CD4-positive, alpha-beta T cell (primary cell): ENCODE measurements at regions not wholly inside any gene's neighbourhood (a gene's known extent, or its start where the extent isn't known, plus 50 kb on each side); places are given as distances from the start of the nearest gene placed in this dataset.

ENCODE experiments used
- ATAC-seq: fragments of 200-7000 bp; cut with Tn5 transposase; one replicate; pipeline ENCODE4 v1.10.0; 2022; ENCODE audit warnings: mild to moderate bottlenecking; ENCODE audit not compliant: poor library complexity
- CTCF ChIA-PET: fragments of 350-600 bp; sonication (Branson Sonifier 250); formaldehyde crosslinking; loops from one replicate; lab custom pipeline; 2021; ENCODE audit warnings: antibody characterized with exemption, inconsistent platforms; lab: Charles Lee
- POLR2A ChIA-PET: fragments of 350-600 bp; sonication (Branson Sonifier 250); formaldehyde crosslinking; loops from one replicate; lab custom pipeline; 2021; ENCODE audit warnings: antibody characterized with exemption, inconsistent platforms; lab: Charles Lee
- DNase-seq, 14 experiments: peaks; one replicate each; pipeline ENCODE4 v3.0.0-alpha.2; 2013 to 2020; ENCODE audit warnings: mixed read lengths in 2 of 14
- H3K27ac ChIP-seq, 2 donors: one replicate each; pipeline versions ENCODE4 v1.5.1 to v1.7.0; 2013; ENCODE audit warnings: low read length in 2 of 2, low read depth in 1 of 2, mild to moderate bottlenecking in 1 of 2
- H3K27me3 ChIP-seq, 2 experiments: 1 replicate in 1 of 2; 2 replicates in 1 of 2; pipeline versions ENCODE4 v1.6.1 to v1.7.0; 2013; ENCODE audit warnings: low read length in 2 of 2, control low read depth in 1 of 2, mild to moderate bottlenecking in 1 of 2, moderate library complexity in 1 of 2; ENCODE audit not compliant: insufficient read depth in 2 of 2, control insufficient read depth in 1 of 2
- H3K36me3 ChIP-seq: one replicate; pipeline ENCODE4 v1.6.1; 2013; ENCODE audit warnings: low read length, control low read depth; ENCODE audit not compliant: insufficient read depth
- H3K4me1 ChIP-seq: one replicate; pipeline ENCODE4 v1.6.1; 2013; ENCODE audit warnings: low read length, control low read depth; ENCODE audit not compliant: insufficient read depth
- H3K4me3 ChIP-seq: one replicate; pipeline ENCODE4 v1.5.1; 2013; ENCODE audit warnings: mild to moderate bottlenecking, low read length, moderate library complexity
- H3K9me3 ChIP-seq, 2 experiments: 1 replicate in 1 of 2; 2 replicates in 1 of 2; pipeline versions ENCODE4 v1.6.1 to v1.7.0; 2013; ENCODE audit warnings: low read length in 2 of 2, mild to moderate bottlenecking in 2 of 2, control low read depth in 1 of 2, moderate library complexity in 1 of 2; ENCODE audit not compliant: control insufficient read depth in 1 of 2, insufficient read depth in 1 of 2
- H3K27ac Mint-ChIP-seq: one replicate; pipeline ENCODE4 v1.8.0; 2020; ENCODE audit warnings: mixed read lengths
- H3K27me3 Mint-ChIP-seq: one replicate; pipeline ENCODE4 v1.8.0; 2021; ENCODE audit warnings: mixed read lengths
- H3K36me3 Mint-ChIP-seq: one replicate; pipeline ENCODE4 v1.8.0; 2021; ENCODE audit warnings: low read depth, mixed read lengths
- H3K4me1 Mint-ChIP-seq: one replicate; pipeline ENCODE4 v1.8.0; 2021; ENCODE audit warnings: low read depth, mixed read lengths
- H3K4me3 Mint-ChIP-seq: one replicate; pipeline ENCODE4 v1.8.0; 2020; ENCODE audit warnings: mild to moderate bottlenecking, mixed read lengths
- H3K9me3 Mint-ChIP-seq: one replicate; pipeline ENCODE4 v1.8.0; 2020; ENCODE audit warnings: mixed read lengths
- intact Hi-C, 2 experiments: fragments of 100-400 bp; cut with DNase I in 1 of 2; cut with micrococcal nuclease in 1 of 2; formaldehyde crosslinking; loops; one replicate each; pipeline versions ENCODE4 v1.15.1 to v1.9.0; 2023 to 2025; cut with DNase I, micrococcal nuclease
- TF ChIP-seq, protein P1 (sequence below): fragments of 200-600 bp; IDR thresholded peaks from one replicate; pipeline ENCODE4 v1.8.0; 2022; ENCODE audit warnings: antibody characterized with exemption, mild to moderate bottlenecking

GRCh38 chr9:90991953-90992352, 190.3 kb downstream of the SYK start:
- H3K4me1 ChIP-seq, result no peaks in the 10 kb centered on the region
- Mint-ChIP-seq H3K9me3 (no peaks in the 10 kb centered on the region), H3K4me3 (no peak overlapping the region), H3K27ac (no peak overlapping the region), H3K4me1 (no peaks in the 10 kb centered on the region), H3K36me3 (no peaks in the 10 kb centered on the region), H3K27me3 (no peaks in the 10 kb centered on the region)
- H3K9me3 ChIP-seq, result no peaks in the 10 kb centered on the region
- ATAC-seq (no peak), DNase-seq (no peak)
- CTCF ChIA-PET, result no interaction called here
- TF ChIP-seq, protein P1, sequence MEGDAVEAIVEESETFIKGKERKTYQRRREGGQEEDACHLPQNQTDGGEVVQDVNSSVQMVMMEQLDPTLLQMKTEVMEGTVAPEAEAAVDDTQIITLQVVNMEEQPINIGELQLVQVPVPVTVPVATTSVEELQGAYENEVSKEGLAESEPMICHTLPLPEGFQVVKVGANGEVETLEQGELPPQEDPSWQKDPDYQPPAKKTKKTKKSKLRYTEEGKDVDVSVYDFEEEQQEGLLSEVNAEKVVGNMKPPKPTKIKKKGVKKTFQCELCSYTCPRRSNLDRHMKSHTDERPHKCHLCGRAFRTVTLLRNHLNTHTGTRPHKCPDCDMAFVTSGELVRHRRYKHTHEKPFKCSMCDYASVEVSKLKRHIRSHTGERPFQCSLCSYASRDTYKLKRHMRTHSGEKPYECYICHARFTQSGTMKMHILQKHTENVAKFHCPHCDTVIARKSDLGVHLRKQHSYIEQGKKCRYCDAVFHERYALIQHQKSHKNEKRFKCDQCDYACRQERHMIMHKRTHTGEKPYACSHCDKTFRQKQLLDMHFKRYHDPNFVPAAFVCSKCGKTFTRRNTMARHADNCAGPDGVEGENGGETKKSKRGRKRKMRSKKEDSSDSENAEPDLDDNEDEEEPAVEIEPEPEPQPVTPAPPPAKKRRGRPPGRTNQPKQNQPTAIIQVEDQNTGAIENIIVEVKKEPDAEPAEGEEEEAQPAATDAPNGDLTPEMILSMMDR, result no peak
- peaks cover 0 to 3% of the 10 kb centered on the region in 2 experiments for H3K27me3 ChIP-seq
- intact Hi-C loops, result no loop called here
- no peak overlapping the region for H3K4me3 ChIP-seq
- POLR2A ChIA-PET, result interaction anchor here (0.9 kb wide), 1 partner anchor 77 kb away, joined by 4 read pairs; no protein-coding TSS in a partner anchor
- no peak overlapping the region for H3K27ac ChIP-seq
- no peaks in the 10 kb centered on the region for H3K36me3 ChIP-seq

GRCh38 chr9:90995516-90995915, 193.9 kb downstream of the SYK start:
- Histone ChIP-seq H3K36me3 (no peaks in the 10 kb centered on the region), H3K9me3 (no peaks in the 10 kb centered on the region), H3K4me1 (no peaks in the 10 kb centered on the region), H3K27ac (no peak overlapping the region), H3K4me3 (no peak overlapping the region), H3K27me3 (no peaks in the 10 kb centered on the region)
- no peaks in the 10 kb centered on the region for H3K9me3 Mint-ChIP-seq
- H3K27me3 Mint-ChIP-seq, result peaks cover 16% of the 10 kb centered on the region
- POLR2A ChIA-PET, result no interaction called here
- TF ChIP-seq, protein P1, result no peak
- DNase-seq, result no peak
- no peaks in the 10 kb centered on the region for H3K4me1 Mint-ChIP-seq
- intact Hi-C loops, result no loop called here
- H3K36me3 Mint-ChIP-seq, result no peaks in the 10 kb centered on the region
- no peak for ATAC-seq
- no peak overlapping the region for H3K4me3 Mint-ChIP-seq
- no peak overlapping the region for H3K27ac Mint-ChIP-seq
- CTCF ChIA-PET, result no interaction called here

- no peak overlapping the region for H3K4me3 ChIP-seq
- no peaks in the 10 kb centered on the region for H3K4me1 ChIP-seq
- ChIA-PET POLR2A (no interaction called here), CTCF (no interaction called here)
- no peaks in the 10 kb centered on the region for H3K9me3 ChIP-seq
- H3K27ac ChIP-seq, result no peak overlapping the region
- Mint-ChIP-seq H3K9me3 (no peaks in the 10 kb centered on the region), H3K36me3 (no peaks in the 10 kb centered on the region), H3K4me1 (no peaks in the 10 kb centered on the region), H3K4me3 (no peak overlapping the region), H3K27me3 (peaks cover 16% of the 10 kb centered on the region), H3K27ac (no peak overlapping the region)
- TF ChIP-seq, protein P1, result no peak
- no peak for ATAC-seq
- H3K27me3 ChIP-seq, result no peaks in the 10 kb centered on the region
- no peaks in the 10 kb centered on the region for H3K36me3 ChIP-seq
- DNase-seq, result no peak
- intact Hi-C loops, result no loop called here
These were observed 194.8 kb downstream of the SYK start for GRCh38 chr9:90996154-90997065.
